Mesendoderm (in vitro differentiated cells): ENCODE measurements at regions not wholly inside any gene's neighbourhood (a gene's known extent, or its start where the extent isn't known, plus 50 kb on each side); places are given as distances from the start of the nearest gene placed in this dataset.
"Not testable (repeated sequence)": the region's sequence is repeated elsewhere in the genome, so short reads cannot be mapped to it uniquely, and the experiment has no call there.

Experiments
- DNase-seq: peaks from one replicate; pipeline ENCODE4 v3.0.0; 2013
- H2AK5ac ChIP-seq: 2 replicates; pipeline ENCODE4 v1.6.1; 2013; ENCODE audit warnings: low read length, inconsistent platforms
- H2BK120ac ChIP-seq: 2 replicates; pipeline ENCODE4 v1.6.1; 2013; ENCODE audit warnings: low read depth, mild to moderate bottlenecking, low read length, moderate library complexity, mixed read lengths
- H2BK15ac ChIP-seq: replicated peaks from 2 replicates; pipeline ENCODE4 v1.6.1; 2013; ENCODE audit warnings: low read depth, mild to moderate bottlenecking, moderate library complexity
- H2BK5ac ChIP-seq: 2 replicates; pipeline ENCODE4 v1.6.1; 2013; ENCODE audit warnings: low read length, inconsistent platforms
- H3K18ac ChIP-seq: 2 replicates; pipeline ENCODE4 v1.6.1; 2013; ENCODE audit warnings: mild to moderate bottlenecking, low read length, mixed read lengths
- H3K23ac ChIP-seq: one replicate; pipeline ENCODE4 v1.6.1; 2013; ENCODE audit warnings: low read length
- H3K27ac ChIP-seq: 2 replicates; pipeline ENCODE4 v1.5.1; 2013; ENCODE audit warnings: low read depth, mild to moderate bottlenecking, inconsistent platforms, low read length, moderate library complexity
- H3K27me3 ChIP-seq: 2 replicates; pipeline ENCODE4 v1.6.1; 2013; ENCODE audit warnings: low read length, control low read depth, mild to moderate bottlenecking, inconsistent platforms; ENCODE audit not compliant: insufficient read depth, poor library complexity
- H3K36me3 ChIP-seq: 2 replicates; pipeline ENCODE4 v1.6.1; 2013; ENCODE audit warnings: low read length, inconsistent platforms; ENCODE audit not compliant: control insufficient read depth, insufficient read depth
- H3K4ac ChIP-seq: one replicate; pipeline ENCODE4 v1.6.1; 2013; ENCODE audit warnings: low read depth, mild to moderate bottlenecking, low read length, moderate library complexity
- H3K4me1 ChIP-seq: 2 replicates; pipeline ENCODE4 v1.6.1; 2013; ENCODE audit warnings: low read depth, low read length, inconsistent platforms; ENCODE audit not compliant: control insufficient read depth
- H3K4me2 ChIP-seq: 2 replicates; pipeline ENCODE4 v1.6.1; 2013; ENCODE audit warnings: low read length
- H3K4me3 ChIP-seq: 2 replicates; pipeline ENCODE4 v1.5.1; 2013; ENCODE audit warnings: mild to moderate bottlenecking, low read length
- H3K56ac ChIP-seq: one replicate; pipeline ENCODE4 v1.6.1; 2013; ENCODE audit warnings: low read length
- H3K79me1 ChIP-seq: 2 replicates; pipeline ENCODE4 v1.6.1; 2013; ENCODE audit warnings: low read length, inconsistent platforms
- H3K79me2 ChIP-seq: 2 replicates; pipeline ENCODE4 v1.6.1; 2013; ENCODE audit warnings: mild to moderate bottlenecking, low read length; ENCODE audit not compliant: control insufficient read depth, insufficient read depth
- H3K9ac ChIP-seq: 2 replicates; pipeline ENCODE4 v1.6.1; 2013; ENCODE audit warnings: low read length, inconsistent platforms
- H4K5ac ChIP-seq: one replicate; pipeline ENCODE4 v1.6.1; 2013; ENCODE audit warnings: low read length
- H4K8ac ChIP-seq: one replicate; pipeline ENCODE4 v1.6.1; 2013; ENCODE audit warnings: low read depth, mild to moderate bottlenecking, control low read depth, low read length, moderate library complexity
- WGBS: extraction: QIAGEN DNeasy Blood & Tissue Kit; methylation state at CpG from one replicate; pipeline ENCODE4 v1.1.7; 2013; ENCODE audit warnings: low lambda C conversion rate, missing lambda C conversion rate; ENCODE audit not compliant: insufficient coverage; ENCODE audit errors: extremely low coverage; 5-methylcytosine and 5-hydroxymethylcytosine counted together

DNA sequence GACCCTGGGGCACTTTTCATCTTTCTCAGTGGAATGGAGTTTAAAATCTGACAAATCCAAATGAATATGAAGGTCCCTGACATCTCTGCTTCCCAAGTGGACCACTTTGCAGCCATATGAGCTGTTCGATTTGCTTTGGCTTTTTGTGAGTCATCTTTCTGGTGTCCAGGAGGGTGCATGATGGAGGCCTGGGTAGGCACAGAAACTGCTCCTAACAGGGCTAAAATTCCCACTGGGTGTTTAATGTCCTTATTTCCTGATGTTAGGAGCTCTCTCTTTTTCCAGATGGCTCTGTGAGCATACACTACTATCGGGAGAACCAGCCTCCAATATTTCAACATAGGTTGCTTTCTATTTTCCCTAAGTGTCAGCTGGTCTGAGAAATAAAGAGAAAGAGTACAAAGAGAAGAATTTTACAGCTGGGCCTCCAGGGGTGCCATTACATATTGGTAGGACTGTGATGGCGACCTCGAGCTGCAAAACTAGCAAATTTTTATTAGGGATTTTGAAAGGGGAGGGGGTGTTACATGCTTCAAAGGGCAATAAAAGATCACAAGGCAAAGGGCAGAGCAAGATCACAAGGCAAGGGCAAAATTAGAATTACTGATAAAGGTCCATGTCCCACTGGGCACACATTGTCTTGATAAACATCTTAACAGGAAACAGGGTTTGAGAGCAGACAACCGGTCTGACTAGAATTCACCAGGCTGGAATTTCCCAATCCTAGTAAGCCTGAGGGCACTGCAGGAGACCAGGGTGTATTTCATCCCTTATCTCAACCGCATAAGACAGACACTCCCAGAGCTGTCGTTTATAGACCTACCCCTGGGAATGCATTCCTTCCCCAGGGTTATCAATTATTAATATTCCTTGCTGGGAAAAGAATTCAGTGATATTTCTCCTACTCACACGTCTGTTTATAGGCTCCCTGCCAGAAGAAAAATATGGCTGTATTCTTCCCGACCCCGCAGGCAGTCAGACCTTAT is 236.7 kb upstream of the SGCD start:
- H2AK5ac ChIP-seq, H3K27ac ChIP-seq, H3K23ac ChIP-seq, H2BK120ac ChIP-seq, H3K56ac ChIP-seq, H3K27me3 ChIP-seq, H3K79me1 ChIP-seq, H3K79me2 ChIP-seq, H3K36me3 ChIP-seq, H4K8ac ChIP-seq, H2BK15ac ChIP-seq, H2BK5ac ChIP-seq, H3K4ac ChIP-seq, H3K4me3 ChIP-seq, H3K4me2 ChIP-seq, H3K18ac ChIP-seq, H3K9ac ChIP-seq, H4K5ac ChIP-seq, H3K4me1 ChIP-seq: not testable (repeated sequence)
- peak; percentile 5 for DNase-seq
- WGBS: no CpG with 5 or more reads among the region's 10 CpGs

DNA sequence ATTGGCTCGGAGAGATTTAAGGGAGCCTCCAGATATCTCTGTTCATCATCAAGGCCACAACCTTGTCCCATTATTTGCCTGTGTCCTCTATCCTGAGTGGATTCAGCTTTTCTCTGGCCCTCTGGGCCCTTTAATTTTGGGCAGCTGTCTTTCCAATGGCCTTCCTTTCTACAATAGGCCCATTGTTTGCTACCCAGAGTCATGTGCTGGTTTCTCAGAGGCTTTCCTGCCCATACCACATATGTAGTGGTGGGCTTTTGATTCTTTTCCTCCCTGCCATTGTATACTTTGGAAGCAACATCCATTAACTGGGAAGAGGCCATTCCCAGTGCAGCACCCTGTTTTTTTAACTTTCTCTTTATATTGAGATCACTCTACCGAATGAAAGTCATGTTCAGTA is 233.9 kb upstream of the SGCD start:
- no peak overlapping the region for H2BK5ac ChIP-seq
- H3K9ac ChIP-seq: no peak overlapping the region
- no peak overlapping the region for H3K4me3 ChIP-seq
- H4K8ac ChIP-seq: no peak overlapping the region
- H3K36me3 ChIP-seq: no peaks in the 10 kb centered on the region
- no peaks in the 10 kb centered on the region for H3K79me1 ChIP-seq
- H2BK15ac ChIP-seq: no peak overlapping the region
- no peak overlapping the region for H3K18ac ChIP-seq
- H3K23ac ChIP-seq: no peak overlapping the region
- H3K4ac ChIP-seq: no peak overlapping the region
- no peak overlapping the region for H3K4me2 ChIP-seq
- H3K4me1 ChIP-seq: no peaks in the 10 kb centered on the region
- no CpG with 5 or more reads among the region's 2 CpGs for WGBS
- H2AK5ac ChIP-seq: no peak overlapping the region
- DNase-seq: no peak
- H4K5ac ChIP-seq: no peak overlapping the region
- no peak overlapping the region for H3K56ac ChIP-seq
- H3K27me3 ChIP-seq: no peaks in the 10 kb centered on the region
- no peak overlapping the region for H3K27ac ChIP-seq
- H2BK120ac ChIP-seq: no peak overlapping the region
- H3K79me2 ChIP-seq: no peaks in the 10 kb centered on the region

DNA sequence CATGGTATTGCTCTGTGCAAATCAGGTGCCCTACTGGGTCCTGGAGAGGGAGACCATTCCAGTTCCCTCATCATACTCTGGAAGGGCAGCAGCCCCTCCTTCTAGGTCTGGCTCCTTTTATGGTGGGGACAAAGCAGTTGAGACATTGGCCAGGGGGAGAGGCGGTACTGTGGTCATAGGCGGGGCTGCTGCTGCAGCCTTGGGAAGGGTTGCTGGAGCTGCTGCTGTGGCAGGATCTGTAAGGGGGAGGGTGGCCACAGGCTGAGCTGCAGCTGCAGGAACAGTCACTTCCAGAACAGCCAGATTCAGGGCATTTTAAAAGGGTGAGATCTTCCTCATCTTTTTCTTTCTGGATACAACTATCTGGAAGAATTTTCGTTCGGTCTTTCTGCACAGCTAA is 233.0 kb upstream of the SGCD start:
- H4K5ac ChIP-seq: no peak overlapping the region
- H3K27me3 ChIP-seq: no peaks in the 10 kb centered on the region
- no peak overlapping the region for H3K27ac ChIP-seq
- H3K4me3 ChIP-seq: no peak overlapping the region
- H3K4me2 ChIP-seq: no peak overlapping the region
- peak; percentile 45 for DNase-seq
- no peak overlapping the region for H2BK5ac ChIP-seq
- H3K4ac ChIP-seq: no peak overlapping the region
- no peak overlapping the region for H3K18ac ChIP-seq
- H3K23ac ChIP-seq: no peak overlapping the region
- no peaks in the 10 kb centered on the region for H3K79me1 ChIP-seq
- H2BK15ac ChIP-seq: no peak overlapping the region
- no CpG with 5 or more reads among the region's 4 CpGs for WGBS
- H2AK5ac ChIP-seq: no peak overlapping the region
- H3K36me3 ChIP-seq: no peaks in the 10 kb centered on the region
- H3K9ac ChIP-seq: no peak overlapping the region
- H3K79me2 ChIP-seq: no peaks in the 10 kb centered on the region
- no peak overlapping the region for H3K56ac ChIP-seq
- no peaks in the 10 kb centered on the region for H3K4me1 ChIP-seq
- no peak overlapping the region for H2BK120ac ChIP-seq
- no peak overlapping the region for H4K8ac ChIP-seq

DNA sequence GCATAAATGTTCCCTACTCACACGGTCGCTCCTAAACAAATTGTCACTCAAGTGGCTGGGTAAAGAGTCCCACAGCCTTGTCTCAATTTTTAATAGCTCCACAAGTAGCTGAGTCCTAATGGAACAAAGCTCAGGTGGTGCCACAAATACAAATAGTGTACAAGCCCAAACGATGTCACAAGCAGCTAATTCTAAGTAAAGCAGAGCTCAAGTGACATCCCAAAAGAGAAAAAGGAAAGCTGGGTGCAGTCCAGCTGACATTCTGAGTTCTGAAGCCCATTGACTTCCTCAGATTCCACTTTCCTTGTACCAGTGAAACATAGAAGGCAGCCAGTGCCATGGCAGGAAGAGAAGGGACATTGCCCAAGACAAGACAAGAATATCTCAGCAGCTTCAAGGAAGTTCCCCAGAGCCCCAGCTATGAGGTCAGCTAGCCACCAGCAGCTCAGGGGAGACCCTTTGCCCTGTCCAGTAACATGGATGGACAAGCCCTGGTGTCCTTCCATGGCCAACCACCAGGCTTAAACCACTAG is 231.2 kb upstream of the SGCD start:
- H3K79me1 ChIP-seq: no peaks in the 10 kb centered on the region
- no peaks in the 10 kb centered on the region for H3K36me3 ChIP-seq
- H4K8ac ChIP-seq: no peak overlapping the region
- DNase-seq: no peak
- H3K23ac ChIP-seq: no peak overlapping the region
- no peak overlapping the region for H2BK15ac ChIP-seq
- H3K56ac ChIP-seq: no peak overlapping the region
- H4K5ac ChIP-seq: no peak overlapping the region
- H3K79me2 ChIP-seq: no peaks in the 10 kb centered on the region
- WGBS: no CpG with 5 or more reads among the region's 3 CpGs
- no peak overlapping the region for H3K4me3 ChIP-seq
- H3K4me2 ChIP-seq: no peak overlapping the region
- no peak overlapping the region for H3K18ac ChIP-seq
- no peaks in the 10 kb centered on the region for H3K4me1 ChIP-seq
- H3K27me3 ChIP-seq: no peaks in the 10 kb centered on the region
- H3K4ac ChIP-seq: no peak overlapping the region
- H2AK5ac ChIP-seq: no peak overlapping the region
- H2BK5ac ChIP-seq: no peak overlapping the region
- H2BK120ac ChIP-seq: no peak overlapping the region
- H3K27ac ChIP-seq: no peak overlapping the region
- H3K9ac ChIP-seq: no peak overlapping the region

DNA sequence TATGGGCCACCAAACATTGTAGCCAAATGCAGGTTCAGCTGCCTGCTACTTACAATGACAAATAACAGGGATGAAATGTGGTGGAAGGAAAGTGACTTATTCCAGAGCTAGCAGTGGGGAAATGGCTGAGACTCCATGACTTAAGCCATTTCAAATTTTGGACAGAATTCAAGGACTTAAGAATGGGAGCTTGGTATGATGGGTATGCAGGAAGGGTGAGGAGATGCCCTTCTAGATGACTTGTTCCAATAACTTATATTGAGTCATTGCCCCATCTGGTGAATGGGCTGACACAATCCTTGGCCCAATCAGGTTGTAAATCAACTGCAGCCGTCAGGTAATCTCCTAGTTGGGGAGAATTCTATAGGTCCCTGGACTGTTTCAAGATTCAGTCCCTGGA is 230.7 kb upstream of the SGCD start:
- H3K4me1 ChIP-seq: no peaks in the 10 kb centered on the region
- WGBS: no CpG with 5 or more reads among the region's 1 CpG
- no peak overlapping the region for H3K9ac ChIP-seq
- no peak overlapping the region for H3K23ac ChIP-seq
- H3K79me2 ChIP-seq: no peaks in the 10 kb centered on the region
- no peak overlapping the region for H3K56ac ChIP-seq
- H3K36me3 ChIP-seq: no peaks in the 10 kb centered on the region
- H2BK5ac ChIP-seq: no peak overlapping the region
- H3K4ac ChIP-seq: no peak overlapping the region
- no peak overlapping the region for H3K4me3 ChIP-seq
- H2AK5ac ChIP-seq: no peak overlapping the region
- H4K5ac ChIP-seq: no peak overlapping the region
- no peak overlapping the region for H4K8ac ChIP-seq
- H3K4me2 ChIP-seq: no peak overlapping the region
- H3K79me1 ChIP-seq: no peaks in the 10 kb centered on the region
- no peak overlapping the region for H3K27ac ChIP-seq
- H2BK120ac ChIP-seq: no peak overlapping the region
- H2BK15ac ChIP-seq: no peak overlapping the region
- DNase-seq: no peak
- H3K27me3 ChIP-seq: no peaks in the 10 kb centered on the region
- no peak overlapping the region for H3K18ac ChIP-seq
